Stimulated activated CD4-positive, alpha-beta T cell treated with anti-CD3 and anti-CD28 coated beads, Interleukin-12 subunit alpha, Interleukin-12 subunit beta, amount 100 ng/mL, for 24 hours (primary cell): ENCODE measurements at regions not wholly inside any gene's neighbourhood (a gene's known extent, or its start where the extent isn't known, plus 50 kb on each side); places are given as distances from the start of the nearest gene placed in this dataset.

Experiments
- DNase-seq, 2 experiments: peaks; one replicate each; pipeline ENCODE4 v3.0.0-alpha.2; 2020; ENCODE audit warnings: low read depth in 2 of 2

DNA sequence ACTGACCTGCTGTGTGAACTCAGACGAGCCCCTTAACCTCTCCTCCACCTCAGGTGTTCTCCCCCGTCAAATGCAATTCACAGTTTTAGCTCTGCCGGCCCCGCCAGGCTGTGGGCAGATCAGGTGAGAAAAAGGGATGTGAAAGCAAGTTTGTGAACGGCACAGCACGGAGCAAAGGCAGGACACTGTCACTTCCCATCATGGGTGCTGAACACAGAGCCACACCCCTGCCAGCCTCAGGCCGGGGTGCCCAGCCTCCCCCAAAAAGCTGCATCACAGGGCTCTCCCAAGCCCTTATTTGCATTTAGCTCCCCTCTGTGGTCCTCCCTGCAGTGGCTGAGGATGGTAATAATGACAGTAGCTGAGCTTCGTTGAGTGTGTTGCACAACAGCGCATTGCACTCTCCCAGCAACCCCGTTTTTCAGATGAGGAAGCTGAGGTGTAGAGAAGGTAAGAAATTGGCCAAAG is 88.8 kb upstream of the TNRC6C start:
- no peak for DNase-seq

DNA sequence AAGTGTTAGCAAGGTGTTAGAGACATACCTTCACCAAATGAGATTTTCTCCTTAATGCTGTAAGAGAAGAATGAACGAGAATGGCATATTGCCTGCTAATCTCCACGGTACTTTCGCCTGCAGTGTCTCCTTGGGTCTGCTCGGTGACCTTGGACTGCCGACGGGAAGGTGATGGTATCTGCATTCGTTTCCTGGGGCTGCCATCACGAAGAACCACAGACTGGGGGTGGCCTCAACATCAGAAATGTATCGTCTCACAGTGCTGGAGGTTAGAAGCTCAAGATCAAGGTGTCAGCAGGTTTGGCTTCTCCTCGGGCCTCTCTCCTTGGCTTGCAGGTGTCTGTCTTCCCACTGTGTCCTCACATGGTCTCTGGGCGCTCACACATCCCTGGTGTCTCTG is 86.3 kb upstream of the TNRC6C start:
- DNase-seq: no peak

DNA sequence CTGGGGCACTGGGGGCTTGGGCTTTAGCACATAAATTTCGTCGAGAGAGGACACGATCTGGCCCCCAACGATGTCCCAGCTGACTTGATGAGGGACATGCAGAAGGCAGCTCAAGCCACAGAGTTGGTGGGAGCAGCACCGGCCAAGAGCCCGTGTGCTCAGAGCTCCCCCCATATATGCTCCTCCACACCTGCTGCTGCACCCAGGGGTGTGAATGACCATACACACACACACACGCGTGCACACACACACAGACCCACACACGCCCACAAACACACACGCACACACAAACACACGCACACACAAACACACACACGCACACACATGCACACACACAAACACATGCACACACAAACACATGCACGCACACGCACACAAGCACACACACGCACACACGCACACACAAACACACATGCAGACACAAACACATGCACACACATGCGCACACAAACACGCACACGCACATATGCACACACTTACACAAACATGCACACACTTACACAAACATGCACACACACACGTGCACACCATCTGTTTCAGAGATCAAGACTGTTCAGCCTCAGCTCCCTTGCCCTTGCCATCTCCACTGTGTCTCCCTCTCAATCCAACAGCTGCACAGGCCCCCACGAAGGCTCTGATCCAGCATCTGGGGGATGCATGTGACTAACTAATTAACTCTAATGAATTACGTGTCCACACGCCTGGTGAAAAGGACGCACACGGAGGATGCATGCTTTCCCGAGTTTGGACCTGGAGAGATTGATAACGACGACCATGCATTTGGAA is 85.6 kb upstream of the TNRC6C start:
- DNase-seq: no peak

DNA sequence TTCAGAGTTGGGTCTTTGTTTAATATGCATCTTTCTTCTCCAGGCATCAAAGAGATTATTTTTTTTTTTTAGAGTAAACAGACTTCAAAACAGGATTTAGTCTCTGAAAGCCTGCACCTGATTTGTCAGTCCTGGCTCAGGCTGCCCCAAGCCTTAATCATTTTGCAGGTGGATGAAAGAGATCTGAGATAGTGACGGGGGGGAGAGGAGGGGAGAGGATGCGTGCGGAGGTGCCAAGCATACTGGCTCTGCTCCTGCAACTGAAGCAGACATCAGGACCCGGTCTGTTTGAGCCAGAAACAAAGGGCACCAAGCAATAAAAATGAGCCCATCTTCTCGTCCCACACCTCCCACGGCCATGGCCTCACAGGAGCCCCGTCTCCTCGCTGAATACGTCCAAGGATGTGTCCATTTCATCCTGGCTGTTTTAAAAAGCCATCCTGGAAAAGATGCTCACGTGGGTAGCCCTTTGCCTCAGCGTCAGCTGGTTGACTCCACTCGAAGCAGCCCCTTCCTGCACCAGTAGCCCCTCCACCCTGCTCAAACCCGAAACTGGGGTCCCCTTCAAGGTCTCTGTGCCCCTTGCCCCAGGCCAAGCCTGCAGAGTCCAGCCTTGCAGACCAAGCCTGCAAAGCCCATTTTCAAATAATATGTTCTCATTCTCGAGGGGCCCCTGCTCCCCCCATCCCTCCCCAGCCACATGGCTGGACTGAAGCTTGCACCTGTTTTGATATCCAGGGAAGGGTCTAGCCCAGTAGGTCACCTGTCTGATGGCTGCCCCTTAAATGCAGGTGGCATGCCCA is 84.8 kb upstream of the TNRC6C start:
- no peak for DNase-seq

DNA sequence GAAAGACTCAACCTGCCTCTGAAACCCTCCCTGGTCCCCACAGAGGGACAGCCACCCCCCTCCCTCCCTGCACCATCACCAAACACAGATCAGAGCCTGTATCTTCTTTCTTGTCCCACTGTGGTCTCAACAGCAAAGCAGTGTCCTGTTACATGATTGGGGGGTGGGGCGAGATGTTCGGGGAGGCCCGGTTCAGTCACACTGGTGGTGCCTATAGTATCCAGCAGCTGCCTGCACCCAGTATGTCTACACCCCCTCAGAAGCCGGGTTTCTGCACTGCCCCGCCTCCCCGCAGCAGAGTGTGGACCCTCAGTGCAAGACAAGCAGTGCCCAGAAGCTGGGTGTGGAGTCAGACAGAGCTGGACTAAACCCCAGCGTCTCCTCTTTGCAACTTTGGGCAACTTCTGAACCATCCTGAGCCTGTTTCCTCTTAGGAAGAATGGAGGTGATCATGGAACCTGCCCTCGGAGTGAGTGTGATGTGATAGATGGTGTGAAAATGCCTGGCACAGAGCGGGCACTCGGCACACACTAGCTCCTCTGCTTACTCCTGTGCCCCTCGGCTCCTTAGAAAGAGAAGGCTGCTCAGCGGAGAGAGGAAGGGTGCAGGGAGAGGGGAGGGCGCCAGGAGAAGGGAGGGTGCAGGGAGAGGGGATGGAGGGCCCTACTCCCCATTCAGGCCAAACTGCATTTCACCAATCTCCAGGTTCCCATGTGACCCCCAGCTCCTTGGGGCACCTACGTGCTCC is 84.0 kb upstream of the TNRC6C start:
- DNase-seq: no peak

DNA sequence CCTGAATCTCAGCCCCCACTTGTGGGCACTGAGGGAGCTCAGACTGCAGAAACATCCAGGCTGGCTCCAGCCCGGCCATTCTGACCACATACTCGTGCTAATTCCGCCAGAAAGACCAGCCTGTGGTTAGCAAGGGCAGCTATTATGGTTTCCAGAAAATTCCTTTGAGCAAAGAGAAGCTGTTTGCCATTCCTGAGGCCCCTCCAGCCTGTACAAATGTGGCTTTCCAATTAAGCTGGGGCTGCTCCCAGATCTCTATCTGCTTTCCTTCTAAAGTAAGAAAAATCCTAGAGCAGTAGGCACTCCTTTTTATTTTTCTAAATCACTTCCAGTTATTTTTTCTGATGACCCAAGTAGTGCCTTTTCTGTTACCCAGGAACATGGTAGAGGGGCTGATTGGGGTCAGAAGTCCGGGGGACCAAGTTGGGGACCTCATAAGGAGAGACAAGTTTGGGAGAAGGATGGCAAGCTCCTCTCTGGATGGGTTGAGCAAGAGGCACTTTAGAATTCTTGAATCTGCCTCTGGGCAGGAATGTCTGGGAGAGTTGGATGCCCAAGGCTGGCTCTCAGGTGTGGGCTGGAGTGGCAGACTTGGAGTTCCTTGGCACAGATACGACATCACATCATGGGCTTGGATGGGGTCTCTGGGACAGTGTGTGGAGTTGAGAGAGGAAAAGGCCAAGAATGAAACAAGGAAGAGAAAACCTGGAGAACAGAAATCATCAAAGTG is 83.3 kb upstream of the TNRC6C start:
- DNase-seq: no peak

DNA sequence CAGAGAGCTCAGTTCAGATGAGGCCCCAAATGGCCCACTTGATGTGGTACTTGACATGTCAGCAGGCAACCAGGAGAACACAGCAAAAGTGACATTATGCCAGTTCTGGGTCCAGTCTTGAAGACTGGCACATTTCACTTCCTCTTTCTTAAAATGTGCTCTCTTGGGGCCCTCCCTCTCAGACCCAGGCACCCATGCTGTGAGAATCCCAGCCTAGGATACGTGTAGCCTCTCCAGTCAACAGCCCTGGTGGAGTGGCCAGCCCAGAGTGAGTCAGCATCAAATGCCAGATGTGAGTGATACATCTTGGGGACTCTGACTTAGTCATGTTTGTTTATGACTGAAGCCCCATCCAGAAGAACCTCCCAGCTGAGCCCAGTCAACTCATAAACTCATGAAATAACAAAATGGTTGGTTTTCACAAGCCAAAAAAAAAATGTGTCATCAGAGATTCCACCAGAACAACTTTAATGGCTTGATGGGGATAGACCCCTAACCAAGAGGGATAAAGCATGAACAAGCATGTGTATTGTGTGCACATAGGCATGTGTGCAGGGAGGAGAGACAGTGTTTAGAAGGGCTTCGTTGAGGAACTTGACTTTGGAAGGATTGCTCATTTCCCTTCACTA is 82.5 kb upstream of the TNRC6C start:
- DNase-seq: no peak

DNA sequence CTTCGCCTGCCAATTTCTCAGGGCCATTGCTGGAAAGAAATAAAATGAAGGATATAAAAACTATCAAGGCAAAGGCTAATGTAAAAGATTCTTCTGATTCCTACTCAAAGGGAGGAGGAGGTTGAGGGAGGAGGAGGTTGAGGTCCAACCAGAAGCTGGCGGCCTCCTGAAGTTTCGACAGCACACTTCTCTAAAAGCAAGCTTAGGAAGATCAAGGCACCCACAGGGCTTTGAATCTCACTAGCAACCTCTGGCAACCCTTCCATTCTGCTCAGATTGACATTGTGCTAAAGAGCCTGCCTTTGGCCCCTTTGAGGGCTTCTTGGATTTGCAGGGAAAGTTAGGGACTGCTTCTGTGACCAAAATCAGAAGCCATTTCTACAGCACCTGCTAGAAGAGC is 81.5 kb upstream of the TNRC6C start:
- no peak for DNase-seq

DNA sequence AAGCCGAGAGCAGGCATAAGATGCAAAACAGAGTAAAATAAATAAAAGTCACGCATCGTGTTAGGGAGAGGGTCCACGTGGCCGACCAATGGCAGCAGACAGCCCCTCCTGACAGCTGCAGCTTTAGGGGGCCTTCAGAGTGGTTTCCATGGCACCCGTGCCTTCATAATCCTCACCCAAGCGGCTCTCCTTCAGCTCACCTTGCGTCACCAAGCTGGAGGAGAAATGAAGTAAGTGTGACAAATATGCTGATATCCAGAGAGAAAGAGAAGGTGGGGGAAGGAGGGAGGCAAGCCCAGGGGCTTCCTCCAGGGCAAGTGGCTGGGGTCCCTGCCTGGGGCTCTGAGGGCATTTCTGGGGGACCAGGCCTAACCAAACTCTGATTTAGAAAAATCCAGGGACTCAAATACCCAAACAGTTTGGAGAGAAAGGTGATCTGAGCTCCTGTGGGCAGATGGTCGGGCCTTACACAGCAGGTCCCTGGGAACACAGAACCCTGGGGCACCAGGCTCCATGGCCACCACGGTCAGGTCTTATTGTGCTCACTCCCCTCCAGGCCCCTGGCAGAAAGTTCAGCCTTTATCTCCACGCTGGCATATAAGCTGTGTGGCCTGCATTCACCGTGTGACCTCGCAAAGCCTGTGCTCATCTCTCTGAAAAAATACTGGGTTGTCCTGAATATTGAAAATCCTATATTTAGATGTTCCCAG is 80.7 kb upstream of the TNRC6C start:
- no peak for DNase-seq

DNA sequence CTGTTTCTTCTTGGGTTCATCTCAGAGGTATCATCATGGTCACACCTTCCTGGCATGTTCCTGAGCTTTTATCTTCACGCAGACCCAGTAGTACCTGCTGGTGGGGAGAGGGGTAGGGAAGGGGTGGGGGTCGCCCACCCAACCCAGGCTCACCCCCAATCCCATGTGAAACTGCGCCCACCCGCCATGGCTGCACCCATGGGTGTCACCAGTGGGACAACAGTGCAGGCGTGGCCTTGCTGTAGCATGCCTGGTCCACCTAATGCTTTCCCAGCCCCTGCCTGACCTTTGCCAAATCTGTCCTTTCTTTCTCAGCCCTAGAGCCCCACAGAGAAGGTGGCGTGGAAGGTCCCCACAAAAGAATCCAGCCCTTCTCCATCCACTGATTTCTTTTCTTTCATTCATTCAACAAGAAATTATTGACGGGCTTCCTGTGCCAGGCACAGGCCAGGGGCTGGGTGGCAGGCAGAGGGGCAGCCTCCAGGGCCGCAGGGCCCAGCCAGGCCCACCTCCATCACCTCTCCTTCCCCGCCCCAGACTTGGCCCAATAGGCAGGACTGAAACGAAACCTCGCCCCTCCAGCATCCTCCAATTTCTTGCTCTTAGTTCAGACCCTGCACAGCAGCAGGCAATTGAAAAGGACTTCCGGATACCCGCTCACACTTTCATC is 79.1 kb upstream of the TNRC6C start:
- DNase-seq: no peak

DNA sequence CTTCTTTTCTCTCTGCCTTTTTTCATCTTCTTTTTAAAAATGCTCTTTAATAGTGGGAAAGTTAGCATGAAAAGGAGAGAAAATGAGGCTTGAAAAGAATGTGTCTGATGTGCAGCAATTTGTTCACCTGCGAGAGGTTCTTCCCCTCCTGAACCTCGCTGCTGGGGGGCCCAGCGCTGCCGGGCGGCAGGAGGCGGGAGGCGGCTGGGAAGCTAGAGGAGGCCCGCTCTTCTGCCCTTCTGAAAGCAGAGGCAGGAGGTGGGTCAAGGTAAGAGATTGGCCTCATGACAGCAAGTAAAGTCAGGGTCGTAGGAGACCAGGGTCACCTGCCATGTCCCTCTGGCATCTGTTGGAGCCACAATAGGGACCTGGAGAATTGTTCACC is 78.6 kb upstream of the TNRC6C start:
- no peak for DNase-seq

DNA sequence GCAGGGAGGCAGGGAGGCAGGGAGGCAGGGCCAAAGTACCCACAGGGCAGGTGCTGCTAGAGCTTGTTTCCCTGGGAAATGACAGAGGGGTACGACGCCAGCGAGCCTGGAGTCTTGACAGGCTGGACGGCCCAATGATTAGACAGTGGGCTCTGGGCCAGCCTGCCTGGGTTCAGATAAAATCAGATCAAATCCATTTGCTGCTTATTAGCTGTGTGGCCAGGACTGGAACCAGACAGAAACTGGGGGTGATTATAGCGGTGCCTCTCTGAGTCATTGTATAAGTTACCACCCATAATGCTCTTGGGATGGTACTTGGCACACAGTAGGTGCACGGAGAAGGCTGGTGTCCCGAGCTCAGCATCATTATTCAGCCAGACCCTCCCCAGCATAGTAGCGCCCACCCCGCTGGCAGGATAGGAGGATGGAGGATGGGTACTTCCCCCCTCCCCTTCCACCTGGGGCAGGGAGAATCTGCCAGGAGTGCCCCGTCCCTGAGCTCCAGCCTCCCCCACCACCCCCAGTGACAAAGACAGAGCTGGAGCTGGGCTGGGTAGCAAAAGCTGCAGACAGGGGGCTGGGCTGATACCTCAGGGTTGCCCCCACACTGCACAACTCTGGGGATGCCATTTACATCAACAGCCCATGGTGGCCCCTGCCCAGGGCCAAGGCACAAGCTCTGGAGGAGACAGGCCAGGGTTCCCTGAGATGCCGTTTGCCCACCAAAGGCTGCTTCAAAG is 77.6 kb upstream of the TNRC6C start:
- no peak for DNase-seq

DNA sequence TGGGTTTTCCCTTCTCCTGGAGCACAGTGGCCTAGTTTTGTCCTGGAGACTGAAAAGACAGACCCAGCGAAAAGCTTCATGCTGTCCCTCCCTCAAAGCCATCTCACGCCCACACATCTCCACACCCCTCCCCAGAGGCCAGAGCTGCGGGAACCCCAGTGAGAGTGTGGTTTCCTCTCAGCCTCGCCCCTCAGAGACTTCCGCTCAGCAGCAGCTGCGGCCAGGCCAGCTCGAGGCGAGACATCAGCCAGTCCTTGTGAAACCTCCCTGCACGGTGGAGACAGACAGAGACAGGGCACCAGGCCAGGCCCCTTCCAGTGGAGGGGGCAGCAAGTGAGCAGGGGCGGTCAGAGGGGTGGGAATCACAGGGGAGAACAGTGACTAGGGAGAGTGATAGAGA is 77.0 kb upstream of the TNRC6C start:
- peak in 1 of 2 experiments; percentile 55 for DNase-seq

DNA sequence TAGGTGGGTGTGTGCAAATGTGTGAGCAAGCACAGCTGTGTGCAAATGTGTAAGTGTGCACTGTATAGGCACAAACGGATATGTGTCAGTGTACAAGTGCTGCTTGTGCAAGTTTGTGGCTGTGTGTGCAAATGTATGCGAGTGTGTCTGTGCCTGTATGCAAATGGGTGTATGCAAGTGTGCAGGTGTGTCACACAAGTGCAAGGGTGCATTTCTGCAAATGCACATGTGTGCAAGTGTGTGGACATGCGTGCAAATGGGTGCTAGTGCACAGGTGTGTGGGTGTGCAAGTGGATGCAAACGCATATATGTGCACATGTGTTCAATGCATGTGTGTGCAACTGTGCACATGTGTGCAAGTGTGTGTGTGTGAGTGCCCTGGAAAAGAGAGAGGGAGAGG is 76.5 kb upstream of the TNRC6C start:
- DNase-seq: no peak

DNA sequence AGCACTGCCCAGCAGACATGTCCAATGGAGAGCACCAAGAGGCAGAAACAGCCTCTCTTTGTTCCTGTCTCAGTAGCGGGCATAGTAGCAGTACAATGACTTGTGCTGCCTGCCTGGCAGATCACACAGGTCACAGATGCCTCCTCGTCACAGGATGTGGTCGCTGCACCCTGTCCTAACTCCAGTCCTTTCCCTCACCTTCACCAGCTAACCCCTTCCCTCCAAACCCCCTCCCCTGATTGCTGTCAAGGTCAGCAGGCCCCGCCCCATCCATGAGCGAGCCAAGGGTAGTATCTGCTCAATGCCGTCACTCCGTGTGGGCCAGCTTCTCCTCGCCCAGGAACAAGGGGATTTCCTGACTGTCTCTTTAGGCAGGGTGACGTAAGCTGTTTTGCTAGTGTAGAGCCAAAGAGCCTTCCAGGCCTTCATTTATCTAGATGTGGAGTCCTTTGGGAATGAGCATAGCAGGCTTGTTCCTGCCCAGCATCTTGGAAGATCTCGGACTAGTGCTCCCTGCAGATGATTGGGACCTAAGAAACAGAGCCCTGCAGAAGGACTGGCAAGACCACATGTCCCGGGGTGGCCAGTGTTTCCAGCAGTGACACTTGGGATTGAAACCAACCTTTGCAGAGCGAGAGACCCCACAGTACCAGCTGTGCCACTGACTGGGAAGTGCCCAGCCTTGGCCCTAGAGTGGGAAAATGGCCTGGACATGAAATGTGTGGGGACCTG is 75.9 kb upstream of the TNRC6C start:
- DNase-seq: peak; percentile 51 to 52

DNA sequence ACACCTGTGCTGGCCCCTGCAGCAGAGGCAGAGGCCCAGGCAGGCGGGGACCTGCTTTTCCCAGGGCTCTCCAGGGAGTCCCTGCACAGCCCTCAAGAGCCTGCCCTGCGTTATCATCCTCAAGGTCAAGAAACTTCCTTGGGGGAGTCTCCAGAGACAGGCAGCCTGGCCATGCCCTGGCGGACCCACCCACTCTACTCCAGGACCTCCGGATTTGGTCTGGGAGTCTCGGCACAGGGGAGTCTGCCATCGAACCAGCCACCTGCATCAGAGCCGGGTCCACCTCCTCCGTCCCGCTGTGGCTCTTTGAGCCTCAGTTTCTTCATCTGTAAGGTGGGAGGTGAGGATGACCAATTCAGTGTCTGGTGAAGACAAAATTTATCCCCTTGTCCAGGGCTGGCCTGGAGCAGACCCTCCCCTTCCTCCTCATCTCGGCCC is 75.3 kb upstream of the TNRC6C start:
- no peak for DNase-seq

DNA sequence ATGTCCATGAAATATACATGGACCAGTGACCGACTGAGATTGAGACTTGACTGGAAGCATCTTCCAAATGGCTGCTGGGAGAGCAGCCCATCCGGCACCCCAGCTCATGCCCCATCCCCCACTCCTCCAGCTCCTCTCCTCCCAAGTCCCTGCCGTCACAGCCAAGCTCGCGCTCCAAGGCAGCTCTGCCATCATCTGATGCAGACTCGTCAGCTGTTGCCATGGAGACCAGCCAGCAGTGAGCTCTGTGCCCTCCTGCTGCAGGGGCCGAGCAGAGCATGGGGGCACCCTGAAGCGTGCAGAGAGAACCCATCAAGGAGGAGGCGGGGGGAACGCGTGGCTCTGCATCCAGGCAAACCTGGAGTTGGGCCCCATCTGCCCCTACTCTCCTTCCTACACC is 74.5 kb upstream of the TNRC6C start:
- no peak for DNase-seq

DNA sequence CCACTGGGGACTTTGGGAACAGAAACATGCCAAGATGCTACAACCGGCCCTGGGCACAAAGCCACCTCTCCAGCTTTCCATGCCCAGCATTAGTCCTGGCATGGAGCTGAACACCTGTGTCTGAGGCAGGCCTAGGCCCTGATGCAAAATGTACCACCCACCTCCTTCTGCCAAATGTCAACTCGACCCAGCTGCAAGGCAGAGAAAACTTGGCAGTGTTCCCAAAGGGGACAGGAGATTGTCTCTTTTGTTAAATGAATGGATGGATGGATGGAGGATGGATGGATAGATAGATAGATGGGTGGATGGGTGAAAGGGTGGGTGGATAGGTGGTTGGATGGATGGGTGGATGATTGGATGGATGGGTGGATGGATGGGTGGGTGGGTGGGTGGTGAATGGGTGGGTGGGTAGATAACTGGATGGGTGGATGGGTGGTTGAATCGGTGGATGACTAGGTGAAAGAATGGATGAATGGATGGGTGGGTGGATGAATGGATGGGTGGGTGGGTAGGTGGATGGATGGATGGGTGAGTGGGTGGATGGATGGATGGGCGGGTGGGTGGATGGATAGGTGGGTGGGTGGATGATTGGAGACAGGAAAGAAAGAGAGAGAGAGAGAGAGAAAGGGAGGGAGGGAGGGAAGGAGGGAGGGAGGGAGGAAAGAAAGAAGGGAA is 73.4 kb upstream of the TNRC6C start:
- DNase-seq: no peak
